IMR-90 (cell line): ENCODE measurements at regions not wholly inside any gene's neighbourhood (a gene's known extent, or its start where the extent isn't known, plus 50 kb on each side); places are given as distances from the start of the nearest gene placed in this dataset.

ENCODE experiments used
- ATAC-seq: fragments of 200-7000 bp; cut with Tn5 transposase; 2 replicates; pipeline ENCODE4 v1.9.1; 2020; ENCODE audit warnings: low read depth, mild to moderate bottlenecking, moderate library complexity
- BruUV-seq: library from RNA; stranded (reverse); fragments of 400-500 nt; replicated peaks from 2 replicates; lab custom pipeline; 2021; lab: Mats Ljungman, UMichigan
- CTCF ChIA-PET: fragments of 300-600 bp; formaldehyde crosslinking; extraction: SDS; loops from one replicate; lab custom pipeline; 2021; ENCODE audit warnings: antibody characterized with exemption; lab: Yijun Ruan, JAX
- POLR2A ChIA-PET: fragments of 300-600 bp; sonication (Branson Sonifier 250); formaldehyde crosslinking; loops from one replicate; lab custom pipeline; 2022; ENCODE audit warnings: antibody characterized with exemption; ENCODE audit not compliant: unreplicated experiment; lab: Charles Lee
- DNase-seq: peaks from one replicate; pipeline ENCODE4 v3.0.0; 2013
- H2AFZ ChIP-seq: replicated peaks from 2 replicates; pipeline ENCODE3; 2013; ENCODE audit warnings: low read length, mild to moderate bottlenecking; ENCODE audit not compliant: poor library complexity
- H2AK5ac ChIP-seq: 2 replicates; pipeline ENCODE4 v1.6.1; 2013; ENCODE audit warnings: low read depth, low read length, inconsistent platforms
- H2AK9ac ChIP-seq: replicated peaks from 2 replicates; pipeline ENCODE3; 2013; ENCODE audit warnings: mild to moderate bottlenecking, low read depth, low read length, moderate library complexity; ENCODE audit not compliant: poor library complexity
- H2BK120ac ChIP-seq: 2 replicates; pipeline ENCODE4 v1.6.1; 2013; ENCODE audit warnings: low read depth, low read length, inconsistent platforms
- H2BK15ac ChIP-seq: 3 replicates; pipeline ENCODE4 v1.6.1; 2013; ENCODE audit warnings: low read depth, low read length, inconsistent platforms
- H2BK20ac ChIP-seq: 2 replicates; pipeline ENCODE4 v1.6.1; 2013; ENCODE audit warnings: low read depth, mild to moderate bottlenecking, inconsistent platforms, low read length, moderate library complexity
- H2BK5ac ChIP-seq: 2 replicates; pipeline ENCODE4 v1.6.1; 2013; ENCODE audit warnings: mild to moderate bottlenecking, low read depth, low read length, inconsistent platforms; ENCODE audit not compliant: poor library complexity, severe bottlenecking
- H3K14ac ChIP-seq: replicated peaks from 2 replicates; pipeline ENCODE4 v1.6.1; 2013; ENCODE audit warnings: low read depth, low read length, inconsistent platforms
- H3K18ac ChIP-seq: 2 replicates; pipeline ENCODE4 v1.6.1; 2013; ENCODE audit warnings: low read depth, low read length, control low read depth
- H3K23ac ChIP-seq: 2 replicates; pipeline ENCODE4 v1.6.1; 2013; ENCODE audit warnings: low read depth, low read length, inconsistent platforms
- H3K27ac ChIP-seq: 2 replicates; pipeline ENCODE4 v1.5.1; 2013; ENCODE audit warnings: mild to moderate bottlenecking, control low read depth, low read length; ENCODE audit not compliant: insufficient read depth
- H3K27me3 ChIP-seq: 2 replicates; pipeline ENCODE4 v1.6.1; 2013; ENCODE audit warnings: low read length; ENCODE audit not compliant: control insufficient read depth, insufficient read depth
- H3K36me3 ChIP-seq: 2 replicates; pipeline ENCODE4 v1.6.1; 2013; ENCODE audit warnings: low read length, mixed read lengths; ENCODE audit not compliant: control insufficient read depth, insufficient read depth
- H3K4ac ChIP-seq: 2 replicates; pipeline ENCODE4 v1.6.1; 2013; ENCODE audit warnings: low read depth, low read length, inconsistent platforms
- H3K4me1 ChIP-seq: 2 replicates; pipeline ENCODE4 v1.6.1; 2013; ENCODE audit warnings: low read length, mixed read lengths; ENCODE audit not compliant: control insufficient read depth, insufficient read depth
- H3K4me2 ChIP-seq: 2 replicates; pipeline ENCODE4 v1.6.1; 2013; ENCODE audit warnings: low read depth, mild to moderate bottlenecking, control low read depth, low read length, moderate library complexity
- H3K4me3 ChIP-seq: 2 replicates; pipeline ENCODE4 v1.5.1; 2013; ENCODE audit warnings: low read depth, mild to moderate bottlenecking, control low read depth, low read length, moderate library complexity; ENCODE audit not compliant: insufficient read depth
- H3K56ac ChIP-seq: 2 replicates; pipeline ENCODE4 v1.6.1; 2013; ENCODE audit warnings: low read length, inconsistent platforms; ENCODE audit not compliant: insufficient read depth; ENCODE audit errors: extremely low read depth
- H3K79me1 ChIP-seq, 2 experiments: 2 replicates each; pipeline ENCODE4 v1.6.1; 2013; ENCODE audit warnings: low read length in 2 of 2, inconsistent platforms in 1 of 2, low read depth in 1 of 2
- H3K9ac ChIP-seq: 2 replicates; pipeline ENCODE4 v1.6.1; 2013; ENCODE audit warnings: low read depth, low read length, control low read depth
- H3K9me1 ChIP-seq: 2 replicates; pipeline ENCODE4 v1.6.1; 2013; ENCODE audit warnings: low read length, inconsistent platforms; ENCODE audit not compliant: insufficient read depth
- H3K9me3 ChIP-seq: 2 replicates; pipeline ENCODE4 v1.6.1; 2013; ENCODE audit warnings: low read length; ENCODE audit not compliant: control insufficient read depth, insufficient read depth
- H4K20me1 ChIP-seq: 2 replicates; pipeline ENCODE4 v1.6.1; 2013; ENCODE audit warnings: low read length, inconsistent platforms; ENCODE audit not compliant: insufficient read depth
- H4K5ac ChIP-seq: 2 replicates; pipeline ENCODE4 v1.6.1; 2013; ENCODE audit warnings: mild to moderate bottlenecking, low read depth, low read length, control low read depth
- H4K8ac ChIP-seq, 2 experiments: 2 replicates each; pipeline ENCODE4 v1.6.1; 2013; ENCODE audit warnings: low read depth in 2 of 2, low read length in 2 of 2, control low read depth in 1 of 2, inconsistent platforms in 1 of 2
- H4K91ac ChIP-seq: 2 replicates; pipeline ENCODE4 v1.6.1; 2013; ENCODE audit warnings: low read depth, low read length, inconsistent platforms; ENCODE audit not compliant: insufficient read depth
- CEBPB ChIP-seq: IDR thresholded peaks from 2 replicates; pipeline ENCODE4 v1.6.1; 2012; ENCODE audit warnings: low read depth, low read length, improper control_type of control experiment
- MAZ ChIP-seq: IDR thresholded peaks from 2 replicates; pipeline ENCODE4 v1.6.1; 2012; ENCODE audit warnings: low read depth, mild to moderate bottlenecking, low read length, improper control_type of control experiment, moderate library complexity, borderline replicate concordance
- WGBS, 2 experiments: methylation state at CpG; one replicate each; pipeline versions ENCODE4 v1.1.5 to v1.1.7; 2013; ENCODE audit warnings: missing lambda C conversion rate in 2 of 2; ENCODE audit not compliant: insufficient read length in 1 of 2; ENCODE audit errors: extremely low coverage in 2 of 2; 5-methylcytosine and 5-hydroxymethylcytosine counted together
- dilution Hi-C: fragments of 300-500 bp; cut with HindIII; formaldehyde crosslinking; loops from one replicate; pipeline ENCODE4 v1.14.3; 2018; ENCODE audit warnings: low sequenced_read_pairs; ENCODE audit not compliant: unreplicated experiment
- in situ Hi-C: fragments of 300-500 bp; cut with MboI; formaldehyde crosslinking; loops from 3 replicates; pipeline ENCODE4 v1.14.3; 2019; ENCODE audit warnings: low sequenced_read_pairs, inconsistent platforms, mixed read lengths
- intact Hi-C: fragments of 100-400 bp; cut with micrococcal nuclease; formaldehyde crosslinking; loops from 2 replicates; pipeline ENCODE4 v1.10.0; 2022

DNA sequence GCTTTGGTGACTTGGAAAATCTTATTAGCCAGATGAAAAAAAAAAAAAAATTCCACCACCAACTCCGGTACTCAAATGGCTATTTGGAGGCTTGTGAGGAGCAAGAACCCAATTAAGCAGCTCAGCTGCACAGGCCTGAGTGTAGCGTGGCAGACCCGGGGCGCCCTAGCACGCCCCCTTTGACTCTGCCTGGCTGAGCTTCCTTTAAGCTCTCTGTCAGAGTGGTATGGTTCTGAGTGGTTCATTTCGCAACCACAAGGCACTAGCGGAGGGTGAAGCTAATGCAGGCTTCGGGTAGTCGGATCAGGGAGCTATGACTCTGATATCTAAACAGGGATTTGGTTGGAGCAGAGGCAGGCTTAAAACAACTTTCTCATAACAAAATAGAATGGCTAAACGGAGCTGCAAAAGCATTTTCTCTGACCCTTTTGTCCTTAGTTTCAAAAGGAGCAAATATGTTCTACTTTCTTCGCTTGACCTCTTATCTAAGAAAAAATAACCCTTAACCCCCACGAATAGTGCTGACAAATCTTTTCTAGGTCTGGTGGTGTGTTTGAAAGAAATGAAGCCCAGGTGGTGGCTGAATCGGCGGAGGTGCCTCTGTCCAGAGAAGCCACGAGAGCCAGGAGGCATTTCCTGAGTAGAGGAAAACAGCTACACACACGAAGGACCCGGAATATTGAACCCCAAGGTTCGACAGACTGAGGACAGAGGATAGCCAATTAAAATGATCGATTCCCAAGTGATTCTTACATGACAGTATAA is 285.4 kb upstream of the GLI3 start:
- no peak overlapping the region for H3K23ac ChIP-seq
- H4K5ac ChIP-seq, result no peak overlapping the region
- H2AK5ac ChIP-seq, result no peak overlapping the region
- peaks cover 2% of the 10 kb centered on the region; the same call in 1 of the 2 replicates for H3K9me3 ChIP-seq
- no peaks in the 10 kb centered on the region for H3K27me3 ChIP-seq
- no peak overlapping the region for H2BK20ac ChIP-seq
- in situ Hi-C loops, result no loop called here
- CTCF ChIA-PET, result interaction anchor here (0.6 kb wide), 1 partner anchor 25 kb away, joined by 5 read pairs; no protein-coding TSS in a partner anchor
- 47% methylated on average over 4 of the region's 19 CpGs; no CpG with 5 or more reads in 1 of the 2 experiments for WGBS, 2 experiments
- no peak overlapping the region for H3K9ac ChIP-seq
- no TSS peak for BruUV-seq
- H2BK120ac ChIP-seq, result no peak overlapping the region
- no peaks in the 10 kb centered on the region for H4K20me1 ChIP-seq
- H3K18ac ChIP-seq, result no peak overlapping the region
- no peaks in the 10 kb centered on the region for H3K4me1 ChIP-seq
- no peaks in the 10 kb centered on the region for H3K9me1 ChIP-seq
- no peaks in the 10 kb centered on the region for H3K79me1 ChIP-seq
- no peak overlapping the region for H3K4me3 ChIP-seq
- H3K4ac ChIP-seq, result no peak overlapping the region
- no peak overlapping the region for H4K91ac ChIP-seq
- ATAC-seq (no peak), DNase-seq (no peak)
- H3K14ac ChIP-seq, result no peak overlapping the region
- H3K4me2 ChIP-seq, result no peak overlapping the region
- TF ChIP-seq CEBPB (peak; percentile 21; the same call in 1 of the 2 replicates), MAZ (no peak)
- no peak overlapping the region for H2BK5ac ChIP-seq
- no peak overlapping the region for H2AK9ac ChIP-seq
- intact Hi-C loops, result no loop called here
- H3K36me3 ChIP-seq, result no peaks in the 10 kb centered on the region
- no peak overlapping the region for H3K27ac ChIP-seq
- dilution Hi-C loops, result no loop called here
- no peak overlapping the region for H3K56ac ChIP-seq
- H2BK15ac ChIP-seq, result no peak overlapping the region
- no peak overlapping the region for H2AFZ ChIP-seq
- no peak overlapping the region for H4K8ac ChIP-seq
- POLR2A ChIA-PET, result no interaction called here
